ENCODE measurements at regions not wholly inside any gene's neighbourhood (a gene's known extent, or its start where the extent isn't known, plus 50 kb on each side); places are given as distances from the start of the nearest gene placed in this dataset.

DNA sequence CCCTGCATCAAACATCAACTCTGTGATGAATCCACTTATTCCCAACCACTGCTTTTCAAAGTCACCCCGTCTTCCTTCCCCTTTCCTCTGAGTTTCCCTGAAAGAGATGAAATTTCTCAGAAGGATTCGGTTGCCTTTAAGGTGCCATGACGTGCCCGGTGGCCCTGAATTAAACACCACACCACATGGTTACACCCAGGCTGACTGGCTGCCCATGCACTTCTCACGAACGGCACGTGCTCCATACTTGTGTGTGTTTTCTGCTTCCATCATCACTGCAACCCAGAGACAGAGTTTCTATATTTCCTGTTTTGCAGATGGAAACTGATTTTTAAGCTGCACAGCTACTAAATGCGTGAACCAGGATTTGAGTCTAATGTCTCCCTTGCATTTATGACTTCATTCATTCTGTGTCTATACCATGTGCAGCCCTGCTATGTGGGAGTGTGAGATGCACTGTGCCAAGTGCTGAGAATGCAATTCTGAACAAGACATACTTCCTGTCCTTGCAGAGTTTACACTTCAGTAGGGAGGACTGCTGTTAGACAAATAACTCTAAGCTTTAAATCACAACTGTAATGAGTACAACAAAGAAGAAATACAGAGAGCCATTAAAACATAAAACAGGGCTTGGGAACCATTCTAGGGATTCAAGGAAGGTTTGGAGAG is 162.9 kb downstream of the NXNL2 start:
- TF ChIP-seq, protein P1, sequence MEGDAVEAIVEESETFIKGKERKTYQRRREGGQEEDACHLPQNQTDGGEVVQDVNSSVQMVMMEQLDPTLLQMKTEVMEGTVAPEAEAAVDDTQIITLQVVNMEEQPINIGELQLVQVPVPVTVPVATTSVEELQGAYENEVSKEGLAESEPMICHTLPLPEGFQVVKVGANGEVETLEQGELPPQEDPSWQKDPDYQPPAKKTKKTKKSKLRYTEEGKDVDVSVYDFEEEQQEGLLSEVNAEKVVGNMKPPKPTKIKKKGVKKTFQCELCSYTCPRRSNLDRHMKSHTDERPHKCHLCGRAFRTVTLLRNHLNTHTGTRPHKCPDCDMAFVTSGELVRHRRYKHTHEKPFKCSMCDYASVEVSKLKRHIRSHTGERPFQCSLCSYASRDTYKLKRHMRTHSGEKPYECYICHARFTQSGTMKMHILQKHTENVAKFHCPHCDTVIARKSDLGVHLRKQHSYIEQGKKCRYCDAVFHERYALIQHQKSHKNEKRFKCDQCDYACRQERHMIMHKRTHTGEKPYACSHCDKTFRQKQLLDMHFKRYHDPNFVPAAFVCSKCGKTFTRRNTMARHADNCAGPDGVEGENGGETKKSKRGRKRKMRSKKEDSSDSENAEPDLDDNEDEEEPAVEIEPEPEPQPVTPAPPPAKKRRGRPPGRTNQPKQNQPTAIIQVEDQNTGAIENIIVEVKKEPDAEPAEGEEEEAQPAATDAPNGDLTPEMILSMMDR (IDR thresholded peaks at IDR 0.05; ENCODE audit: low read depth, low read length) = no peak
- TF ChIP-seq EZH2phosphoT487 (IDR thresholded peaks at IDR 0.05; ENCODE audit: low read depth) = no peak
